HCT116 (cell line): ENCODE measurements at regions not wholly inside any gene's neighbourhood (a gene's known extent, or its start where the extent isn't known, plus 50 kb on each side); places are given as distances from the start of the nearest gene placed in this dataset.

Source experiments
- CTCF ChIP-seq, 3 experiments: fragments of 200-600 bp in 1 of 3; sonication (generic) in 1 of 3; IDR thresholded peaks in 2 of 3; conservative IDR thresholded peaks in 1 of 3; 2 replicates each; pipeline ENCODE4 v1.5.1; 2012 to 2017; ENCODE audit warnings: low read depth in 2 of 3, low read length in 2 of 3, antibody characterized with exemption in 1 of 3, borderline replicate concordance in 1 of 3, control low read depth in 1 of 3, mild to moderate bottlenecking in 1 of 3, mixed read lengths in 1 of 3, mixed run types in 1 of 3, moderate library complexity in 1 of 3; ENCODE audit not compliant: insufficient read depth in 1 of 3
- FOSL1 ChIP-seq: IDR thresholded peaks from 2 replicates; pipeline ENCODE4 v1.6.1; 2012; ENCODE audit warnings: low read depth
- POLR2AphosphoS5 ChIP-seq: IDR thresholded peaks from 2 replicates; pipeline ENCODE4 v1.6.1; 2011; ENCODE audit warnings: mild to moderate bottlenecking, low read depth, low read length, moderate library complexity
- RAD21 ChIP-seq: IDR thresholded peaks from 2 replicates; pipeline ENCODE4 v1.6.1; 2012; ENCODE audit warnings: low read depth, mild to moderate bottlenecking

GRCh38 chr15:47971637-47972036 is 149.2 kb upstream of the SLC24A5 start:
- no peak for TF ChIP-seq CTCF (IDR thresholded peaks at IDR 0.05 in 2 of 3, conservative IDR thresholded peaks at IDR 0.05 in 1 of 3; ENCODE audit: borderline replicate concordance in 1 of 3, insufficient read depth in 1 of 3, low read depth in 2 of 3, low read length in 2 of 3)
- TF ChIP-seq FOSL1, result no peak
- TF ChIP-seq POLR2AphosphoS5, result no peak
- TF ChIP-seq RAD21, result no peak
